GM12878 (cell line): ENCODE measurements at regions not wholly inside any gene's neighbourhood (a gene's known extent, or its start where the extent isn't known, plus 50 kb on each side); places are given as distances from the start of the nearest gene placed in this dataset.

Experiments used
- ATAC-seq: fragments of 200-7000 bp; cut with Tn5 transposase; 3 replicates; pipeline ENCODE4 v1.9.1; 2020; ENCODE audit warnings: mild to moderate bottlenecking, moderate library complexity
- BruUV-seq: library from RNA; stranded (reverse); fragments of 400-500 nt; replicated peaks from 2 replicates; lab custom pipeline; 2021; lab: Mats Ljungman, UMichigan
- CTCF ChIA-PET: fragments of 300-600 bp; sonication (Branson Sonifier 250); formaldehyde crosslinking; extraction: SDS; loops from one replicate; lab custom pipeline; 2021; ENCODE audit warnings: inconsistent platforms; lab: Yijun Ruan, JAX
- POLR2A ChIA-PET: fragments of 350-600 bp; formaldehyde crosslinking; extraction: SDS; loops from one replicate; lab custom pipeline; 2021; ENCODE audit warnings: inconsistent platforms; lab: Charles Lee
- RAD21 ChIA-PET: fragments of 300-600 bp; sonication (Branson Sonifier 250); formaldehyde crosslinking; loops from one replicate; lab custom pipeline; 2023; ENCODE audit warnings: antibody characterized with exemption; ENCODE audit not compliant: unreplicated experiment; lab: Charles Lee
- SMC1A ChIA-PET: fragments of 300-600 bp; sonication (Branson Sonifier 250); formaldehyde crosslinking; loops from one replicate; lab custom pipeline; 2023; ENCODE audit not compliant: unreplicated experiment, uncharacterized antibody; lab: Charles Lee
- DNase-seq: peaks from one replicate; pipeline ENCODE4 v3.0.0-alpha.2; 2011; ENCODE audit warnings: low read depth, low spot score
- FAIRE-seq: peaks from 3 replicates; lab custom pipeline; 2011; peaks lifted over from hg19 to GRCh38; lab: Jason Lieb, UNC
- H2AFZ ChIP-seq: 2 replicates; pipeline ENCODE4 v1.6.0; 2011; ENCODE audit warnings: low read depth, low read length, control low read depth; ENCODE audit not compliant: control insufficient read depth
- H3K27ac ChIP-seq: 2 replicates; pipeline ENCODE4 v1.5.1; 2011; ENCODE audit warnings: control low read depth; ENCODE audit not compliant: control insufficient read depth, insufficient read depth
- H3K27me3 ChIP-seq, 2 experiments: replicated peaks in 1 of 2; 2 replicates each; pipeline versions ENCODE4 v1.6.0 to v1.6.1; 2011; ENCODE audit warnings: low read length in 1 of 2; ENCODE audit not compliant: control insufficient read depth in 2 of 2, insufficient read depth in 2 of 2
- H3K36me3 ChIP-seq, 2 experiments: 2 replicates each; pipeline ENCODE4 v1.5.1; 2011; ENCODE audit warnings: low read length in 1 of 2; ENCODE audit not compliant: control insufficient read depth in 2 of 2, insufficient read depth in 2 of 2
- H3K4me1 ChIP-seq: 2 replicates; pipeline ENCODE4 v1.6.1; 2011; ENCODE audit warnings: mild to moderate bottlenecking, low read length, moderate library complexity, mixed read lengths; ENCODE audit not compliant: control insufficient read depth, insufficient read depth
- H3K4me2 ChIP-seq: 2 replicates; pipeline ENCODE4 v1.6.0; 2011; ENCODE audit warnings: control low read depth; ENCODE audit not compliant: control insufficient read depth, insufficient read depth
- H3K4me3 ChIP-seq: fragments of 200-600 bp; sonication (generic); 2 replicates; pipeline ENCODE4 v1.5.1; 2016
- H3K79me2 ChIP-seq: 2 replicates; pipeline ENCODE4 v1.6.0; 2011; ENCODE audit warnings: low read length; ENCODE audit not compliant: control insufficient read depth, insufficient read depth
- H3K9ac ChIP-seq: 2 replicates; pipeline ENCODE4 v1.8.0; 2011; ENCODE audit warnings: low read length, control low read depth, mixed read lengths; ENCODE audit not compliant: control insufficient read depth, insufficient read depth
- H3K9me3 ChIP-seq: replicated peaks from 3 replicates; pipeline ENCODE4 v1.5.1; 2011; ENCODE audit warnings: mild to moderate bottlenecking, low read length; ENCODE audit not compliant: control insufficient read depth, insufficient read depth
- H4K20me1 ChIP-seq: 2 replicates; pipeline ENCODE4 v1.6.0; 2011; ENCODE audit not compliant: control insufficient read depth, insufficient read depth
- BACH1 ChIP-seq: fragments of 450-650 bp; IDR thresholded peaks from 2 replicates; pipeline ENCODE4 v1.6.1; 2017; ENCODE audit warnings: mild to moderate bottlenecking, borderline replicate concordance
- CBFB ChIP-seq: IDR thresholded peaks from 2 replicates; pipeline ENCODE4 v1.6.1; 2016; ENCODE audit warnings: antibody characterized with exemption, low read depth
- CREM ChIP-seq: IDR thresholded peaks from 2 replicates; pipeline ENCODE4 v1.6.1; 2014; ENCODE audit warnings: antibody characterized with exemption, low read depth
- GATAD2B ChIP-seq: fragments of 450-650 bp; conservative IDR thresholded peaks from 2 replicates; pipeline ENCODE4 v1.6.1; 2017; ENCODE audit warnings: low read depth, mild to moderate bottlenecking, moderate library complexity
- IKZF1 ChIP-seq: fragments of 450-650 bp; conservative IDR thresholded peaks from 2 replicates; pipeline ENCODE4 v1.6.1; 2017; ENCODE audit warnings: antibody characterized with exemption, mild to moderate bottlenecking
- KDM1A ChIP-seq: fragments of 200-600 bp; sonication (generic); IDR thresholded peaks from 2 replicates; pipeline ENCODE4 v1.6.1; 2016; ENCODE audit warnings: borderline replicate concordance
- LARP7 ChIP-seq: fragments of 450-650 bp; IDR thresholded peaks from 2 replicates; pipeline ENCODE4 v1.6.1; 2017; ENCODE audit warnings: mild to moderate bottlenecking
- MEF2A ChIP-seq: IDR thresholded peaks from 2 replicates; pipeline ENCODE4 v1.6.1; 2011; ENCODE audit warnings: low read depth, mild to moderate bottlenecking, low read length, moderate library complexity; ENCODE audit not compliant: insufficient read depth
- NFIC ChIP-seq: IDR thresholded peaks from 2 replicates; pipeline ENCODE4 v1.6.1; 2012; ENCODE audit warnings: low read depth, mild to moderate bottlenecking, inconsistent platforms, low read length, moderate library complexity
- NRF1 ChIP-seq: conservative IDR thresholded peaks from 2 replicates; pipeline ENCODE4 v1.6.1; 2011; ENCODE audit warnings: mild to moderate bottlenecking, low read depth, low read length, improper control_type of control experiment
- PAX5 ChIP-seq: IDR thresholded peaks from 2 replicates; pipeline ENCODE4 v1.6.1; 2011; ENCODE audit warnings: low read depth, low read length, borderline replicate concordance
- POLR2A ChIP-seq: IDR thresholded peaks from 2 replicates; pipeline ENCODE4 v1.6.1; 2011; ENCODE audit warnings: low read depth, mild to moderate bottlenecking, low read length
- POLR2AphosphoS5 ChIP-seq: IDR thresholded peaks from 2 replicates; pipeline ENCODE4 v1.6.1; 2011; ENCODE audit warnings: mild to moderate bottlenecking, low read length, inconsistent platforms
- RBBP5 ChIP-seq: fragments of 200-600 bp; sonication (generic); conservative IDR thresholded peaks from 2 replicates; pipeline ENCODE4 v1.6.1; 2016
- RUNX3 ChIP-seq: IDR thresholded peaks from 2 replicates; pipeline ENCODE4 v1.6.1; 2012; ENCODE audit warnings: low read length, inconsistent platforms
- SMAD5 ChIP-seq: IDR thresholded peaks from 2 replicates; pipeline ENCODE4 v1.6.1; 2016; ENCODE audit warnings: antibody characterized with exemption, low read depth
- SPI1 ChIP-seq: IDR thresholded peaks from 2 replicates; pipeline ENCODE4 v1.6.1; 2011; ENCODE audit warnings: low read depth, mild to moderate bottlenecking, low read length, moderate library complexity, borderline replicate concordance; ENCODE audit not compliant: insufficient read depth
- STAT3 ChIP-seq: IDR thresholded peaks from 2 replicates; pipeline ENCODE4 v1.6.1; 2011; ENCODE audit warnings: low read depth, low read length, improper control_type of control experiment
- WRNIP1 ChIP-seq: IDR thresholded peaks from 2 replicates; pipeline ENCODE4 v1.6.1; 2011; ENCODE audit warnings: low read depth, low read length, improper control_type of control experiment, borderline replicate concordance
- YBX1 ChIP-seq: fragments of 450-650 bp; IDR thresholded peaks from 2 replicates; pipeline ENCODE4 v1.6.1; 2016; ENCODE audit warnings: antibody characterized with exemption
- ZBTB11 ChIP-seq: fragments of 450-650 bp; formaldehyde crosslinking; IDR thresholded peaks from 2 replicates; pipeline ENCODE4 v1.5.0; 2022; ENCODE audit warnings: mild to moderate bottlenecking, missing genetic modification characterization
- ZZZ3 ChIP-seq: IDR thresholded peaks from 2 replicates; pipeline ENCODE4 v1.6.1; 2011; ENCODE audit warnings: low read depth; ENCODE audit not compliant: control insufficient read depth, insufficient read length
- WGBS: methylation state at CpG from one replicate; pipeline ENCODE4 v1.1.6; 2016; ENCODE audit warnings: low lambda C conversion rate; ENCODE audit not compliant: insufficient replicate concordance, insufficient coverage; ENCODE audit errors: missing lambda C conversion rate; 5-methylcytosine and 5-hydroxymethylcytosine counted together
- in situ Hi-C: fragments of 300-500 bp; cut with MboI; formaldehyde crosslinking; loops from 9 replicates; pipeline ENCODE4 v1.14.3; 2018; ENCODE audit warnings: mixed read lengths
- intact Hi-C: fragments of 100-400 bp; cut with micrococcal nuclease; formaldehyde crosslinking; loops from one replicate; pipeline ENCODE4 v1.14.2; 2022; ENCODE audit not compliant: unreplicated experiment

GRCh38 chr14:26067786-26068459, 529.9 kb downstream of the NOVA1 start:
- FAIRE-seq: no peak

GRCh38 chr14:26067341-26067740, 530.5 kb downstream of the NOVA1 start:
- no peak overlapping the region for H3K9ac ChIP-seq
- no peak overlapping the region for H2AFZ ChIP-seq
- CTCF ChIA-PET: no interaction called here
- H3K9me3 ChIP-seq: no peaks in the 10 kb centered on the region
- H3K27ac ChIP-seq: no peak overlapping the region
- in situ Hi-C loops (no loop called here), intact Hi-C loops (no loop called here)
- H3K4me3 ChIP-seq: no peak overlapping the region
- ATAC-seq: no peak
- no peak overlapping the region for H3K4me2 ChIP-seq
- H3K36me3 ChIP-seq: no peaks in the 10 kb centered on the region
- no peak for DNase-seq
- H3K79me2 ChIP-seq: no peaks in the 10 kb centered on the region
- H4K20me1 ChIP-seq: no peaks in the 10 kb centered on the region
- POLR2A ChIA-PET: no interaction called here
- no peaks in the 10 kb centered on the region for H3K4me1 ChIP-seq
- 60% methylated on average over 2 of the region's 2 CpGs for WGBS
- no TSS peak for BruUV-seq
- RAD21 ChIA-PET: no interaction called here
- no peaks in the 10 kb centered on the region for H3K27me3 ChIP-seq
- SMC1A ChIA-PET: no interaction called here
- no peak for FAIRE-seq
- TF ChIP-seq RUNX3 (no peak), GATAD2B (no peak), IKZF1 (no peak), POLR2A (no peak), MEF2A (no peak), ZZZ3 (no peak), YBX1 (no peak), WRNIP1 (no peak), STAT3 (no peak), PAX5 (no peak), NRF1 (no peak), CBFB (no peak), CREM (no peak), POLR2AphosphoS5 (no peak), LARP7 (no peak), SMAD5 (no peak), ZBTB11 (CRISPR knock-in tag) (no peak)

More at GRCh38 chr14:26067786-26068459, 529.9 kb downstream of the NOVA1 start:
- no peak overlapping the region for H2AFZ ChIP-seq
- WGBS: 41% methylated on average over 3 of the region's 3 CpGs
- DNase-seq: no peak
- H3K9me3 ChIP-seq: no peaks in the 10 kb centered on the region
- ChIA-PET SMC1A (no interaction called here), POLR2A (no interaction called here), CTCF (no interaction called here), RAD21 (no interaction called here)
- H4K20me1 ChIP-seq: no peaks in the 10 kb centered on the region
- TF ChIP-seq RBBP5: no peak
- no peak for TF ChIP-seq NFIC
- TF ChIP-seq KDM1A: no peak
- no peak for TF ChIP-seq SPI1
- TF ChIP-seq BACH1: no peak
- H3K4me2 ChIP-seq: no peak overlapping the region
- no peaks in the 10 kb centered on the region for H3K79me2 ChIP-seq
- no peak overlapping the region for H3K27ac ChIP-seq
- no peak for ATAC-seq
- no peaks in the 10 kb centered on the region for H3K27me3 ChIP-seq
- no peak overlapping the region for H3K4me3 ChIP-seq
- intact Hi-C loops (no loop called here), in situ Hi-C loops (no loop called here)
- BruUV-seq: no TSS peak
- H3K36me3 ChIP-seq: no peaks in the 10 kb centered on the region
- no peak overlapping the region for H3K9ac ChIP-seq
- no peaks in the 10 kb centered on the region for H3K4me1 ChIP-seq
